ENCODE measurements at regions not wholly inside any gene's neighbourhood (a gene's known extent, or its start where the extent isn't known, plus 50 kb on each side); places are given as distances from the start of the nearest gene placed in this dataset.

GRCh38 chr3:127421943-127422662 lies 134.3 kb upstream of the PRR20G start:
- 58 to 72% methylated on average over 7 of the region's 10 CpGs for WGBS, 2 donors
- Histone ChIP-seq H3K36me3 (no peaks in the 10 kb centered on the region), H3K9me3 (no peaks in the 10 kb centered on the region), H3K27me3 (peaks cover 0 to 100% (median 0%) of the 10 kb centered on the region in 4 donors), H3K27ac (no peak overlapping the region), H3K4me3 (no peak overlapping the region), H3K4me1 (peaks cover 4 to 7% (median 4%) of the 10 kb centered on the region in 3 donors)
- intact Hi-C loops (cut with DNase I) = no loop called here
- TF ChIP-seq CTCF (IDR thresholded peaks at IDR 0.05) = no peak
- no peak for TF ChIP-seq POLR2A (IDR thresholded peaks at IDR 0.05)
- DNase-seq = no peak

GRCh38 chr3:127420829-127421228 lies 133.0 kb upstream of the PRR20G start:
- Histone ChIP-seq H3K4me1 (no peaks in the 10 kb centered on the region), H3K27me3 (peaks cover 0 to 96% (median 0%) of the 10 kb centered on the region in 4 donors), H3K4me3 (no peak overlapping the region), H3K27ac (no peak overlapping the region), H3K9me3 (no peaks in the 10 kb centered on the region), H3K36me3 (no peaks in the 10 kb centered on the region)
- 28 to 56% methylated on average over 1 to 4 of the region's 7 CpGs for WGBS, 2 donors
- intact Hi-C loops (cut with DNase I) = no loop called here
- no peak for TF ChIP-seq POLR2A (IDR thresholded peaks at IDR 0.05)
- TF ChIP-seq CTCF (IDR thresholded peaks at IDR 0.05) = no peak
- no peak for DNase-seq

- intact Hi-C loops (cut with DNase I) = no loop called here
- DNase-seq = no peak
- H3K27me3 ChIP-seq = peaks cover 0 to 96% (median 0%) of the 10 kb centered on the region in 4 donors
- 85 to 89% methylated on average over 4 to 6 of the region's 12 CpGs for WGBS, 2 donors
- no peaks in the 10 kb centered on the region for H3K9me3 ChIP-seq
- H3K36me3 ChIP-seq = no peaks in the 10 kb centered on the region
- no peak for TF ChIP-seq POLR2A (IDR thresholded peaks at IDR 0.05)
- TF ChIP-seq CTCF (IDR thresholded peaks at IDR 0.05) = no peak
- no peak overlapping the region for H3K27ac ChIP-seq
- no peak overlapping the region for H3K4me3 ChIP-seq
- no peaks in the 10 kb centered on the region for H3K4me1 ChIP-seq
Measured at GRCh38 chr3:127419641-127420553, 132.1 kb upstream of the PRR20G start.

GRCh38 chr3:127419182-127419581 lies 131.3 kb upstream of the PRR20G start:
- H3K27me3 ChIP-seq = peaks cover 0 to 96% (median 0%) of the 10 kb centered on the region in 4 donors
- DNase-seq = no peak
- 66 to 76% methylated on average over 4 to 5 of the region's 5 CpGs for WGBS, 2 donors
- no peak overlapping the region for H3K27ac ChIP-seq
- intact Hi-C loops (cut with DNase I) = no loop called here
- no peaks in the 10 kb centered on the region for H3K4me1 ChIP-seq
- H3K4me3 ChIP-seq = no peak overlapping the region
- H3K36me3 ChIP-seq = no peaks in the 10 kb centered on the region
- no peaks in the 10 kb centered on the region for H3K9me3 ChIP-seq
- no peak for TF ChIP-seq CTCF (IDR thresholded peaks at IDR 0.05)
- no peak for TF ChIP-seq POLR2A (IDR thresholded peaks at IDR 0.05)

Measured in esophagus squamous epithelium (tissue), 5 donors.